ENCODE measurements at regions not wholly inside any gene's neighbourhood (a gene's known extent, or its start where the extent isn't known, plus 50 kb on each side); places are given as distances from the start of the nearest gene placed in this dataset.

DNA sequence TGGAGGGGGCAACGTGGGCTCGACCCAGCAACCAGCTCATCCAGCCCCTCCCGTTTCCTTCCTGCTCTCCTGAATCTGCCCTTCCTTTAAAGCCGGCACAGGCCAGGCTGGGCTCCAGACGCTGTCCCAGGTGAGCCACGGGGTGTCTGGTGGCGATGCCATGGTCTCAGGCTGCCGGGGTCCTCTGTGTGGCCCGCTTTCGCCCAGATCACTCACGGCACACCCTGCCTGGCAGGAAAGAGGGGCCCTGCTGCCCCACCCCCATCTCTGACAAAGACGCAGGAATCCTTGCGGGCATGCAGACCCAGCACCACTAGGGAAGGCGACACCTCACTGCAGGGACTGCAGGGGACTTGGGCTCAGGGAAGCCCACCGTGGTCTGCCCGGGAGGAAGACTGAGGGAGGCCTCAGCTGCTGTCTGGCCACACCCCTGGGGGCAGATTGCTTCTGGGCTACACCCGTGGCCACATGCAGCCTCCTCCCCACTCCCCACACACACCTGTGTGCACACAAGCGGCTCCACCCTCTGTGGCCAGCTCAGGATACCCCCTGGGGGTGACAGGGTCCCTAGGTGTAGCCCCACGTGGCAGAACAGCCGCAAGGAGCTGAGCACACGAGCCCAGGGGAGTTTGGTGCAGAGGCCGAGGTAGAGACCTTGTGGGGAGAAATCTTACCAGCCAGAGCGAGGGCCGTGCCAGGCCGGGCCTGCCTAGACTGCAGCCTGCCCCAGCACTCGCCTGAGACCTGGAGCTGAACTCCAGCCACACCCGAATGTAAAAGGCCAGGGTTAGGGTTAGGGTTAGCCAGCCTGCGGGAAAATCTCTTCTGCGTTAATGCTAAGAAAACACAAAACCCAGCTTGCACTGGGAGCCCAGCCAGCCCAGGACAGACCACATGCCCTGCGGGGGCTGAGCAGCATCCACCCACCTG, 104.6 kb downstream of the DLL1 start:
- no peaks in the 10 kb centered on the region for H3K4me1 Mint-ChIP-seq (ENCODE audit: low read depth)
- no peak overlapping the region for H3K4me3 Mint-ChIP-seq (ENCODE audit: low read depth)
- TF ChIP-seq, protein P1, sequence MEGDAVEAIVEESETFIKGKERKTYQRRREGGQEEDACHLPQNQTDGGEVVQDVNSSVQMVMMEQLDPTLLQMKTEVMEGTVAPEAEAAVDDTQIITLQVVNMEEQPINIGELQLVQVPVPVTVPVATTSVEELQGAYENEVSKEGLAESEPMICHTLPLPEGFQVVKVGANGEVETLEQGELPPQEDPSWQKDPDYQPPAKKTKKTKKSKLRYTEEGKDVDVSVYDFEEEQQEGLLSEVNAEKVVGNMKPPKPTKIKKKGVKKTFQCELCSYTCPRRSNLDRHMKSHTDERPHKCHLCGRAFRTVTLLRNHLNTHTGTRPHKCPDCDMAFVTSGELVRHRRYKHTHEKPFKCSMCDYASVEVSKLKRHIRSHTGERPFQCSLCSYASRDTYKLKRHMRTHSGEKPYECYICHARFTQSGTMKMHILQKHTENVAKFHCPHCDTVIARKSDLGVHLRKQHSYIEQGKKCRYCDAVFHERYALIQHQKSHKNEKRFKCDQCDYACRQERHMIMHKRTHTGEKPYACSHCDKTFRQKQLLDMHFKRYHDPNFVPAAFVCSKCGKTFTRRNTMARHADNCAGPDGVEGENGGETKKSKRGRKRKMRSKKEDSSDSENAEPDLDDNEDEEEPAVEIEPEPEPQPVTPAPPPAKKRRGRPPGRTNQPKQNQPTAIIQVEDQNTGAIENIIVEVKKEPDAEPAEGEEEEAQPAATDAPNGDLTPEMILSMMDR (IDR thresholded peaks at IDR 0.05; ENCODE audit: unreplicated experiment), result no peak
- peaks cover 6% of the 10 kb centered on the region for H3K9me3 Mint-ChIP-seq (ENCODE audit: low read depth)
- no peak overlapping the region for H3K27ac Mint-ChIP-seq
- H3K36me3 Mint-ChIP-seq (ENCODE audit: insufficient read depth), result no peaks in the 10 kb centered on the region
- peaks cover 30% of the 10 kb centered on the region for H3K27me3 Mint-ChIP-seq
- no peak for DNase-seq (ENCODE audit: low spot score, unreplicated experiment)

DNA sequence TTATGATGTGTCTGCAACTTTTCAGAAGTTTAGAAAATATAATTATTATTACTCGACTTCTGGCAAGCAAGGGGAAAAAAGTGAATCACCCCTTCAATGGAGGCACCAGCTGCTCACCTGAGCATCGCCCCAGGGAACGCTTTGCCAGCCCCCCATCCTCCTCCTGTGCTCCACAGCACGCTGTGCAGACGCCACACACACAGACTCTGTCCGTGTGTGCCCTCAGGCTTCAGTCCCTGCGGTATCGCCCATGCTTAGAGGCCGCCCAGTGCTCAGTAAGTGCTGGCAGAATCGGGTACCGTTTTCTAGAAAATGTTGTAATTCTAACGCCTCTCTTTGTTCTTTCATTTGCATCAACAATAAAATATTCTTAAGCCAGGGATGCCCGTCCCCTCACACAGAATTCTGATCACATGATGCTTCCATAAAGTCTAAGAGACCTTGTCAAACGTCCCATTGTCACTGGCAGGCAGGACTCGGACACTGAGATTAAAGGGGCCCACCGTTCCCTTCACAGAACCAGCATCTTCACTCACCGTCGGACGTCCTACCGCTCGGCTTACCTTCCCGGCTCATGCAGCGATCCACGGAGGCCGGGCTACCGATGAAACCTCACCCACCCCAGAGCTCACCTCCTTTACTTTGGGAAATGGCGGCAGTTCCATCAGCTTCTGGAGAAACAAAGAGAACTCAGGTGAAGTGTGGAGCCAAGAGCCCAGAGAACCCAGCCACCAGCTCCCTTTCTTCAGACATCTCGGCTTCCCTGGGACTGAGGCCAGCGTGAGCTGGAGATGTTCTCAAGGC, 105.5 kb downstream of the DLL1 start:
- Mint-ChIP-seq H3K4me1 (ENCODE audit: low read depth) (no peaks in the 10 kb centered on the region), H3K4me3 (ENCODE audit: low read depth) (no peak overlapping the region), H3K9me3 (ENCODE audit: low read depth) (peaks cover 6% of the 10 kb centered on the region), H3K27ac (no peak overlapping the region), H3K27me3 (peaks cover 36% of the 10 kb centered on the region), H3K36me3 (ENCODE audit: insufficient read depth) (no peaks in the 10 kb centered on the region)
- DNase-seq (ENCODE audit: low spot score, unreplicated experiment), result no peak
- TF ChIP-seq, protein P1 (IDR thresholded peaks at IDR 0.05; ENCODE audit: unreplicated experiment), result no peak

DNA sequence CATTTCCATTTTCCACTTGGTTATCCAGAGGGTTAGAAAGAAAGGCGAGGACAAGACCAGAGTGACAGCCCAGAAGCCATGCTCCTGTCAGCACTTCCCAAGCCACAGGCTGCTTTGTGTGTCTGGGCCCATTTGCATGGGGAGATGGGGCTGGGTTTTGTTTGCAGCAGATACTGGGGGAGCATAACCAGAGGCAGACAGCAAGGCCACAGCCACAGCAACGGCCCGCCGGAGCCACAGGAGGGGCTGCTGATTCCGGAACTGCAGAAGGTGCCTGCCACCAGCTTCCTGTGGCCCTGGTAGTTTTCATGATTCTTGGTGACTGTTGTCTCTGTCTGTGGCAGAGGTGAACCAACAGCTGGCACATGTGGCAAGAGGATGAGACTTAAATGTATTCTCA, 106.6 kb downstream of the DLL1 start:
- Mint-ChIP-seq H3K27me3 (peaks cover 34% of the 10 kb centered on the region), H3K9me3 (ENCODE audit: low read depth) (peaks cover 6% of the 10 kb centered on the region), H3K36me3 (ENCODE audit: insufficient read depth) (no peaks in the 10 kb centered on the region), H3K4me1 (ENCODE audit: low read depth) (no peaks in the 10 kb centered on the region), H3K4me3 (ENCODE audit: low read depth) (no peak overlapping the region), H3K27ac (no peak overlapping the region)
- DNase-seq (ENCODE audit: low spot score, unreplicated experiment), result no peak
- TF ChIP-seq, protein P1 (IDR thresholded peaks at IDR 0.05; ENCODE audit: unreplicated experiment), result no peak

DNA sequence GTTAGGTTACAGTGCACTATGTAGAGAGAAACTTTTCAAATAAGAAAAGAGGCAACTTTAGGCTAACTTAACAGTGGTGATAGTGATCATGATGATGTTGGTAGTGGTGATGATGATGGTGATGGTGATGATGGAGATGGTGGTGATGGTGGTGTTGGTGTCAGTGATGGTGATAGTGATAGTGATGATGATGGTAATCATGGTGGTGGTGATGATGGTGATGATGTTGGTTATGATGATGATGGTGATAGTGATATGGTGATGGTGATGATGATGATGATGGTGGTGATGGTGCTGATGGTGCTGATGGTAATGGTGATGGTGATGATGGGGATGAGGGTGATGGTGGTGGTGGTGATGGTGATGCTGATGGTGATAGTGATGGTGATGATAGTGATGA, 107.4 kb downstream of the DLL1 start:
- DNase-seq (ENCODE audit: low spot score, unreplicated experiment), result no peak
- Mint-ChIP-seq H3K27me3 (peaks cover 31% of the 10 kb centered on the region), H3K9me3 (ENCODE audit: low read depth) (peaks cover 6% of the 10 kb centered on the region), H3K36me3 (ENCODE audit: insufficient read depth) (no peaks in the 10 kb centered on the region), H3K4me1 (ENCODE audit: low read depth) (peaks cover 5% of the 10 kb centered on the region), H3K27ac (no peak overlapping the region), H3K4me3 (ENCODE audit: low read depth) (no peak overlapping the region)
- TF ChIP-seq, protein P1 (IDR thresholded peaks at IDR 0.05; ENCODE audit: unreplicated experiment), result no peak

DNA sequence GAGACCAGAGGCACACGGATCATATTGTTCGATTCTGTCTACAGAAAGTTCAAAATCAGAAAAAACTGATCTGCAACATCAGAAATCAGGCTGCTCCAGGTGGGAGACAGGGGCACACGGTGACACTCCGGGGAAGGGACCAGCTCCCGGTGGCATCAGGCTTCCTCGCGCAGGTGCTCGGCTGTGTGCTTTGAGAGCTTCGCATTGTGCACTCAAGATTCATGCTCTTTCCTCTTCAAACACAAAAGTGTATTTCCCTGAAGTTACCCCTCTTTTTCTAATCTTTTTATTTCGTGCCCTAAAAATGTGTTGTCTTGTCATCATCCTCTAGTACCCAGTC, 108.1 kb downstream of the DLL1 start:
- no peak for DNase-seq (ENCODE audit: low spot score, unreplicated experiment)
- peaks cover 6% of the 10 kb centered on the region for H3K9me3 Mint-ChIP-seq (ENCODE audit: low read depth)
- peaks cover 33% of the 10 kb centered on the region for H3K27me3 Mint-ChIP-seq
- H3K4me1 Mint-ChIP-seq (ENCODE audit: low read depth), result peaks cover 7% of the 10 kb centered on the region
- H3K36me3 Mint-ChIP-seq (ENCODE audit: insufficient read depth), result no peaks in the 10 kb centered on the region
- H3K4me3 Mint-ChIP-seq (ENCODE audit: low read depth), result no peak overlapping the region
- H3K27ac Mint-ChIP-seq, result no peak overlapping the region
- TF ChIP-seq, protein P1 (IDR thresholded peaks at IDR 0.05; ENCODE audit: unreplicated experiment), result no peak
